Stimulated activated naive CD8-positive, alpha-beta T cell treated with anti-CD3 and anti-CD28 coated beads, Interleukin-15, Interleukin-2, amounts not matched to agents 100 U/mL and 50 U/mL, for 24 hours (primary cell): ENCODE measurements at regions not wholly inside any gene's neighbourhood (a gene's known extent, or its start where the extent isn't known, plus 50 kb on each side); places are given as distances from the start of the nearest gene placed in this dataset.

Experiments used
- ATAC-seq: fragments of 150-1000 bp; cut with Tn5 transposase; one replicate; pipeline ENCODE4 v1.10.0; 2021
- DNase-seq: peaks from one replicate; pipeline ENCODE4 v3.0.0; 2021

- DNase-seq (no peak), ATAC-seq (no peak)
These were observed 334.9 kb downstream of the CYP26B1 start for GRCh38 chr2:71812736-71813135.

- no peak for ATAC-seq
- no peak for DNase-seq
These were observed 335.9 kb downstream of the CYP26B1 start for GRCh38 chr2:71811726-71812125.

GRCh38 chr2:71811157-71811556, 336.5 kb downstream of the CYP26B1 start:
- ATAC-seq, result no peak

GRCh38 chr2:71807581-71808451, 339.8 kb downstream of the CYP26B1 start:
- DNase-seq (no peak), ATAC-seq (no peak)

More at GRCh38 chr2:71811157-71811556, 336.5 kb downstream of the CYP26B1 start:
- no peak for DNase-seq

GRCh38 chr2:71806432-71806831, 341.2 kb downstream of the CYP26B1 start:
- ATAC-seq (no peak), DNase-seq (no peak)

GRCh38 chr2:71804281-71804751, 343.3 kb downstream of the CYP26B1 start:
- no peak for DNase-seq
- ATAC-seq, result no peak

GRCh38 chr2:71803398-71803797, 344.3 kb downstream of the CYP26B1 start:
- DNase-seq, result no peak
- no peak for ATAC-seq

- no peak for ATAC-seq
- DNase-seq, result no peak
These were observed 345.1 kb downstream of the CYP26B1 start for GRCh38 chr2:71802556-71802955.

- peak; percentile 11 for DNase-seq
These were observed 345.7 kb downstream of the CYP26B1 start for GRCh38 chr2:71801969-71802368.

GRCh38 chr2:71801556-71801955, 346.1 kb downstream of the CYP26B1 start:
- DNase-seq (no peak), ATAC-seq (no peak)

More at GRCh38 chr2:71801969-71802368, 345.7 kb downstream of the CYP26B1 start:
- no peak for ATAC-seq

GRCh38 chr2:71800851-71801250, 346.8 kb downstream of the CYP26B1 start:
- DNase-seq (no peak), ATAC-seq (no peak)

GRCh38 chr2:71800106-71800809, 346.9 kb downstream of the DYSF start:
- no peak for DNase-seq
- no peak for ATAC-seq

GRCh38 chr2:71799013-71799575, 345.7 kb downstream of the DYSF start:
- no peak for DNase-seq
- no peak for ATAC-seq

GRCh38 chr2:71798266-71799012, 345.1 kb downstream of the DYSF start:
- DNase-seq, result peak; percentile 22
- no peak for ATAC-seq

GRCh38 chr2:71797035-71797810, 343.9 kb downstream of the DYSF start:
- ATAC-seq (no peak), DNase-seq (no peak)

- ATAC-seq (no peak), DNase-seq (no peak)
These were observed 342.8 kb downstream of the DYSF start for GRCh38 chr2:71796174-71796593.

- DNase-seq (no peak), ATAC-seq (no peak)
These were observed 342.1 kb downstream of the DYSF start for GRCh38 chr2:71795486-71795885.

GRCh38 chr2:71794611-71795010, 341.2 kb downstream of the DYSF start:
- DNase-seq (no peak), ATAC-seq (no peak)

GRCh38 chr2:71793926-71794325, 340.6 kb downstream of the DYSF start:
- ATAC-seq (no peak), DNase-seq (no peak)

- ATAC-seq (no peak), DNase-seq (no peak)
These were observed 339.8 kb downstream of the DYSF start for GRCh38 chr2:71792926-71793761.
